Panc1 (cell line): ENCODE measurements at regions not wholly inside any gene's neighbourhood (a gene's known extent, or its start where the extent isn't known, plus 50 kb on each side); places are given as distances from the start of the nearest gene placed in this dataset.

Source experiments
- POLR2AphosphoS5 ChIP-seq: IDR thresholded peaks from 2 replicates; pipeline ENCODE4 v1.6.1; 2012; ENCODE audit warnings: mild to moderate bottlenecking, low read depth, low read length, moderate library complexity
- SIN3A ChIP-seq: IDR thresholded peaks from 2 replicates; pipeline ENCODE4 v1.6.1; 2012; ENCODE audit warnings: low read depth, mild to moderate bottlenecking, low read length, moderate library complexity, borderline replicate concordance; ENCODE audit not compliant: insufficient read depth
- TF ChIP-seq, protein P1 (sequence below): fragments of 450-650 bp; IDR thresholded peaks from 2 replicates; pipeline ENCODE4 v1.5.1; 2017; ENCODE audit warnings: mild to moderate bottlenecking
- TF ChIP-seq, protein P2 (sequence below), 2 experiments: IDR thresholded peaks; 2 replicates each; pipeline ENCODE4 v1.6.1; 2011 to 2012; ENCODE audit warnings: low read depth in 2 of 2, control low read depth in 1 of 2, low read length in 1 of 2, mild to moderate bottlenecking in 1 of 2, moderate library complexity in 1 of 2; ENCODE audit not compliant: insufficient read depth in 1 of 2

GRCh38 chr14:51367600-51367931, 127.5 kb downstream of the TMX1 start:
- TF ChIP-seq, protein P1, sequence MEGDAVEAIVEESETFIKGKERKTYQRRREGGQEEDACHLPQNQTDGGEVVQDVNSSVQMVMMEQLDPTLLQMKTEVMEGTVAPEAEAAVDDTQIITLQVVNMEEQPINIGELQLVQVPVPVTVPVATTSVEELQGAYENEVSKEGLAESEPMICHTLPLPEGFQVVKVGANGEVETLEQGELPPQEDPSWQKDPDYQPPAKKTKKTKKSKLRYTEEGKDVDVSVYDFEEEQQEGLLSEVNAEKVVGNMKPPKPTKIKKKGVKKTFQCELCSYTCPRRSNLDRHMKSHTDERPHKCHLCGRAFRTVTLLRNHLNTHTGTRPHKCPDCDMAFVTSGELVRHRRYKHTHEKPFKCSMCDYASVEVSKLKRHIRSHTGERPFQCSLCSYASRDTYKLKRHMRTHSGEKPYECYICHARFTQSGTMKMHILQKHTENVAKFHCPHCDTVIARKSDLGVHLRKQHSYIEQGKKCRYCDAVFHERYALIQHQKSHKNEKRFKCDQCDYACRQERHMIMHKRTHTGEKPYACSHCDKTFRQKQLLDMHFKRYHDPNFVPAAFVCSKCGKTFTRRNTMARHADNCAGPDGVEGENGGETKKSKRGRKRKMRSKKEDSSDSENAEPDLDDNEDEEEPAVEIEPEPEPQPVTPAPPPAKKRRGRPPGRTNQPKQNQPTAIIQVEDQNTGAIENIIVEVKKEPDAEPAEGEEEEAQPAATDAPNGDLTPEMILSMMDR = no peak
- TF ChIP-seq, protein P2, sequence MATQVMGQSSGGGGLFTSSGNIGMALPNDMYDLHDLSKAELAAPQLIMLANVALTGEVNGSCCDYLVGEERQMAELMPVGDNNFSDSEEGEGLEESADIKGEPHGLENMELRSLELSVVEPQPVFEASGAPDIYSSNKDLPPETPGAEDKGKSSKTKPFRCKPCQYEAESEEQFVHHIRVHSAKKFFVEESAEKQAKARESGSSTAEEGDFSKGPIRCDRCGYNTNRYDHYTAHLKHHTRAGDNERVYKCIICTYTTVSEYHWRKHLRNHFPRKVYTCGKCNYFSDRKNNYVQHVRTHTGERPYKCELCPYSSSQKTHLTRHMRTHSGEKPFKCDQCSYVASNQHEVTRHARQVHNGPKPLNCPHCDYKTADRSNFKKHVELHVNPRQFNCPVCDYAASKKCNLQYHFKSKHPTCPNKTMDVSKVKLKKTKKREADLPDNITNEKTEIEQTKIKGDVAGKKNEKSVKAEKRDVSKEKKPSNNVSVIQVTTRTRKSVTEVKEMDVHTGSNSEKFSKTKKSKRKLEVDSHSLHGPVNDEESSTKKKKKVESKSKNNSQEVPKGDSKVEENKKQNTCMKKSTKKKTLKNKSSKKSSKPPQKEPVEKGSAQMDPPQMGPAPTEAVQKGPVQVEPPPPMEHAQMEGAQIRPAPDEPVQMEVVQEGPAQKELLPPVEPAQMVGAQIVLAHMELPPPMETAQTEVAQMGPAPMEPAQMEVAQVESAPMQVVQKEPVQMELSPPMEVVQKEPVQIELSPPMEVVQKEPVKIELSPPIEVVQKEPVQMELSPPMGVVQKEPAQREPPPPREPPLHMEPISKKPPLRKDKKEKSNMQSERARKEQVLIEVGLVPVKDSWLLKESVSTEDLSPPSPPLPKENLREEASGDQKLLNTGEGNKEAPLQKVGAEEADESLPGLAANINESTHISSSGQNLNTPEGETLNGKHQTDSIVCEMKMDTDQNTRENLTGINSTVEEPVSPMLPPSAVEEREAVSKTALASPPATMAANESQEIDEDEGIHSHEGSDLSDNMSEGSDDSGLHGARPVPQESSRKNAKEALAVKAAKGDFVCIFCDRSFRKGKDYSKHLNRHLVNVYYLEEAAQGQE (IDR thresholded peaks at IDR 0.05; ENCODE audit: insufficient read depth in 1 of 2, low read depth in 2 of 2, low read length in 1 of 2) = no peak
- TF ChIP-seq POLR2AphosphoS5 (no peak), SIN3A (no peak)
